ENCODE measurements at regions not wholly inside any gene's neighbourhood (a gene's known extent, or its start where the extent isn't known, plus 50 kb on each side); places are given as distances from the start of the nearest gene placed in this dataset.
"Not testable (repeated sequence)": the region's sequence is repeated elsewhere in the genome, so short reads cannot be mapped to it uniquely, and the experiment has no call there.

DNA sequence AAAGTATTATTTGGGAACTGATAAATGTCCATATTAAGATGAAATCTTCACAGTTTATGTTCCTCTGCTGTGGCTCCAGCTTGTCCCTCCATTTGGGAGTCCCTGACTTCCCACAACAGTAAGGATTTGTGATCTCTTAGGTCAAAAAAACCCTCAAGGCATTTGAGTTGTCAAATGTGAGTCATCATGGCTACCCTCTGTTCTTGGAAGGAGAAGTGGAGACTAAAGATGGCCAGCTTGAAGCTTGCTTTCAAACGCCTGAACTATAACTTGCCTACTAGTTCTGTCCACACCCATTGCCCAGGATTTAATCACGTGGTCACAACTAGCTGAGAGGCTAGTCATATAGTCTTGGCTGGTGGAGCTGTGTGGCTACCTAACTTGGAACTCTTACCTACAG lies 107.8 kb downstream of the CCNG2 start:
- in situ Hi-C loops (cut with HindIII; ENCODE audit: low pct_unique_long_range_greater_than_20kb, low sequenced_read_pairs): no loop called here
- TF ChIP-seq JUND (IDR thresholded peaks at IDR 0.05; ENCODE audit: low read depth): no peak
- DNase-seq (ENCODE audit: low read depth in 1 of 2, low spot score in 1 of 2): no peak

DNA sequence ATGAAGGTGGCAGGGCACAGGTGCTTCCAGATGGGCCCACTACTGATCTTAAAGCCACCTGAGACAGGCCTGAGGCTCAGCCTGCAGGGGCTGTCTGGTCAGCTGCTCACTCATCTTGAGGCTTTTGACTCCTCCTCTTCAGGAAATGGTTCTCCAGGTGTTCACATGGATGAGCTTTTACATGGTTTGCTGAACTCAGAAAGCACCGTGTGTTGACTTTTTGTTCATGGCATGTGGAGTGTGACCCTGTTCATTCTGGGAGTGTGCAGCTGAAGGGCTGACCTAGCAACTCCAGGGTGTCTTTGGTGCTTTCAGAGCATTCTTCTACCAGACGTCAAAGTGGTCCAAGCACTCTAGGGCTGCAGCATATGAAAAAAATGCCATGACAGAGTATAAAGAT lies 111.1 kb downstream of the CCNG2 start:
- no peak for TF ChIP-seq JUND (IDR thresholded peaks at IDR 0.05; ENCODE audit: low read depth)
- no peak for DNase-seq (ENCODE audit: low read depth in 1 of 2, low spot score in 1 of 2)
- in situ Hi-C loops (cut with HindIII; ENCODE audit: low pct_unique_long_range_greater_than_20kb, low sequenced_read_pairs): no loop called here

DNA sequence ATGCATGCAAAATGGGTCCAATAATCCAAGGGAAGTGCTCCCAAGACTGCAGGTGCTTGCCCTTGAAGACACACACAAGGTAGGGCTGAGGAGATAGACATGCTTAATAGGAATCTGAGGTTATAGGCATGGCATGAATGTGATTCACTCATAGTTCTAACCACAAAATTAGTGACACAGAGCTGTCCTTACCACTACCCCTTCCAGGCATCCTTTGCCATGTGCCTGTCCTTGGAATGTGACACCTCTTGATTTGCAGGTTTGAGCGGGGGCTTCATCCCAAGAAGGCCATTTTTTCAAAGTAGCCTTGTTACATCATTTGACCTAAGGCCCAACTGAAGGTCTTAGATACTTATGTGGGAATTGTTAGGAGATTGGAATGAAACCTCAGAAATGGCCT lies 112.5 kb downstream of the CCNG2 start:
- peak in 1 of 2 experiments; percentile 24 for DNase-seq (ENCODE audit: low read depth in 1 of 2, low spot score in 1 of 2)
- in situ Hi-C loops (cut with HindIII; ENCODE audit: low pct_unique_long_range_greater_than_20kb, low sequenced_read_pairs): no loop called here
- no peak for TF ChIP-seq JUND (IDR thresholded peaks at IDR 0.05; ENCODE audit: low read depth)

DNA sequence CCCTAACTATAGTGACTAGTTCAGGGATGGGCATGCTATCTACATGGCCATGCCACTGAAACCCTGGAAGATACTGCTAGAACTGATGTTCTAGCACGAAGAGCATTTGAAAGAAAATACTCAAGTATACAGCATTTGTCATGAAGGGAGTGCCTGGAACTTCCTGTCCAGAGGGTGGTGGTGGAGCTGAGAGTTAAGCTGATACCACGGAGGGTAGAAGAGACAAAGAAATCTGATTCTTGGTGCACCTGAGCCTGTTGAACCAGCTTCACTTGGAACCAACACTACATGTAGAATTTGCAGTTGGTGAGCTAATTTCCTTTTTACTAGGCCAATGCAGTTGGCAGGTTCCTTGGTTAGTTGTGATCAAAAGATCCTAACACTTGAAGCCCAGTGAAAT lies 116.4 kb downstream of the CCNG2 start:
- DNase-seq (ENCODE audit: low read depth in 1 of 2, low spot score in 1 of 2): no peak
- TF ChIP-seq JUND (IDR thresholded peaks at IDR 0.05; ENCODE audit: low read depth): no peak
- in situ Hi-C loops (cut with HindIII; ENCODE audit: low pct_unique_long_range_greater_than_20kb, low sequenced_read_pairs): no loop called here

DNA sequence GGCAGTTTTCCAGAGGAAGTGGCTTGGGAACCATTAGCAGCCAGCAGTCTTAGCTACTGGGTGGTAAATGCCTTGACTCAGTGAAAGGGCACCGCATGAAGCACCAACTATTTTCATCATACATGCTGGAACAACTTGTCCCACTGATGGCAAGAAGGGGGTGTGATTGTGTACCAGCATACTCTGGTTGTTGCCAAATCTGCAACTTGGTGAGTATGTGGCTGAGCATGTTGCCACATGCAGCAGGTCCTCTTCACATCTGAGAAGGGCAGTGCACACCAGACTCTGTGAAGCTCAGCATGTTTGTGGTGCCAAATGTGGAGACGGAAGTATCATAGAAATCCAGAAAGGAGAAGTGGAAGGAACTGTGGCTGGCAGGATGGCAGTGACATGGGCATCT lies 122.1 kb downstream of the CCNG2 start:
- not testable (repeated sequence) for DNase-seq (ENCODE audit: low read depth in 1 of 2, low spot score in 1 of 2)

DNA sequence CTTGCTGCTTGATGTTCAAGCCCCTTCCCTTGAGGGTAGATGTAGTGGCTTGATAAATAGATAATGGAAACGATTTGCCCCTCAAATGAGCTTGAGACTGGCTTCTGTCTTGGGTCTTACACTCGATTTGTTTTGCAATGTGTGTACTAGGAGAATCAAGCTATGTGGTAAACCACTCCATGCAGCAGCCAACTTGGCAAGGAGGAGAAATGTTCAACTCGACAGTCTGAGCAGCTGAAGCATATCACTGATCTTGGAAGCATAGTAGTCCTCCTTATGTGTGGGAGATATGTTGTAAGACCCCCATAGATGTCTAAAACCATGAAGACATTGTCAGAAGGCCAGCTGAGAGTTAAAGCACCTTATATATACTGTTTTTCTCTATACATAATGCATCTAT lies 125.3 kb downstream of the CCNG2 start:
- no peak for TF ChIP-seq JUND (IDR thresholded peaks at IDR 0.05; ENCODE audit: low read depth)
- DNase-seq (ENCODE audit: low read depth in 1 of 2, low spot score in 1 of 2): no peak
- in situ Hi-C loops (cut with HindIII; ENCODE audit: low pct_unique_long_range_greater_than_20kb, low sequenced_read_pairs): no loop called here

More for the DNA sequence above, 122.1 kb downstream of the CCNG2 start:
- in situ Hi-C loops (cut with HindIII; ENCODE audit: low pct_unique_long_range_greater_than_20kb, low sequenced_read_pairs): not testable (repeated sequence)

DNA sequence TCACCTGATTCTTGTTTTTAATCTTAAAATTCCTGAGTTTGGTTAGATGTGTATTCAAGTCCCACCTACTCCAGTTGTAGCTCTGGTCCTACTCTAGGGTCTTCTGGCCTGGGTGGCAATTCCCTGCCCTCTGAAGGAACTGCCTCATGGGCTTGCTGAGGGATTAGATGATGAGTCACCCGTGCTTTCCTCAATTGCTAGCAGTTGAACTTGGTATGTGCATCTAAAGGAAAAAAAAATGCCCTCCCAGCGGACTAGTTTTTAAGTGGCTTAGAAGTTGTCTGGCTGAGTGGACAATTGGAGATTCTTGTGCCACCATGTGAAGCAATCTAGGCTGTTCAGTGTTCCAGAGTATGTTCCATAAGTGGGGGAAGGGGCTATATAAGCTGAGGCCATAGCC lies 127.0 kb downstream of the CCNG2 start:
- in situ Hi-C loops (cut with HindIII; ENCODE audit: low pct_unique_long_range_greater_than_20kb, low sequenced_read_pairs): no loop called here
- no peak for TF ChIP-seq JUND (IDR thresholded peaks at IDR 0.05; ENCODE audit: low read depth)
- no peak for DNase-seq (ENCODE audit: low read depth in 1 of 2, low spot score in 1 of 2)

DNA sequence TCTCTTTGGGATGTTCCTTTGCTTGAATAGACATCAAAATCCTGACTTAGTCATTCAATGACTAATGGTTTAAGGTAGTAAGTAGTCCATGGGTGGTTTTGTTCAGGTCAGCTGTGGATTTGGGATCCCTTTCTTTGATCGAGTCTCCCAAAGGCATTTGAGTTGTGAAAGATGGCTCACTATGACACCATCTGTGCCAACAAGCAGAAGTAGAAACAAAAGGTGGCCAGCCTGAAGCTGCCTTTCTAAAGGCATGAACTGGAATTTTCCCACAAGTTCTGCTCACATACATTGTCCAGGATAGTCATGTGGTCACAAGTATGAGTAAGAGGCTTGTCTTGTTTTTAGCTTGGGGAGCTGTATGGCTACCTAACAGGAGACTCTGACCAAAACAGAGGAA lies 129.9 kb downstream of the CCNG2 start:
- in situ Hi-C loops (cut with HindIII; ENCODE audit: low pct_unique_long_range_greater_than_20kb, low sequenced_read_pairs): no loop called here
- no peak for TF ChIP-seq JUND (IDR thresholded peaks at IDR 0.05; ENCODE audit: low read depth)
- DNase-seq (ENCODE audit: low read depth in 1 of 2, low spot score in 1 of 2): no peak

DNA sequence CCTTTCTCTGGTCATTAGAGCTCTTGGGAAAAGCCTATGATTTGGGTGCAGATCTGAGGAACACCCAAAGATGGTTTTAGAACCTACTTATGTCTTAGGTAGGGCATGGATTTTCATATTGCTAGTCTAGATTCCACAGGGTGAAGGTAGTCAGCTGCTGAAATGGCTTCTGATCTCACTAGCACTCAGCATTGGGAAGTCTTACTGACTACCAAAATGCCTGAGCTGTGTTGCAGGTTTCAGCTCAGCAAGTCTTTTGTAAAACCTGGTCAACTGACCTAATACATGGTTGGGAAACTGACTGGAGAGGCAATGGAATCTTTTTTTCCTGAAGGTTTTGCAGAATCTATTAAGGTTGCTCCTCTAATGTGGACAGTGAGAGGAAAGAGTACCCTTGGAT lies 136.4 kb downstream of the CCNG2 start:
- TF ChIP-seq JUND (IDR thresholded peaks at IDR 0.05; ENCODE audit: low read depth): no peak
- in situ Hi-C loops (cut with HindIII; ENCODE audit: low pct_unique_long_range_greater_than_20kb, low sequenced_read_pairs): no loop called here
- no peak for DNase-seq (ENCODE audit: low read depth in 1 of 2, low spot score in 1 of 2)

DNA sequence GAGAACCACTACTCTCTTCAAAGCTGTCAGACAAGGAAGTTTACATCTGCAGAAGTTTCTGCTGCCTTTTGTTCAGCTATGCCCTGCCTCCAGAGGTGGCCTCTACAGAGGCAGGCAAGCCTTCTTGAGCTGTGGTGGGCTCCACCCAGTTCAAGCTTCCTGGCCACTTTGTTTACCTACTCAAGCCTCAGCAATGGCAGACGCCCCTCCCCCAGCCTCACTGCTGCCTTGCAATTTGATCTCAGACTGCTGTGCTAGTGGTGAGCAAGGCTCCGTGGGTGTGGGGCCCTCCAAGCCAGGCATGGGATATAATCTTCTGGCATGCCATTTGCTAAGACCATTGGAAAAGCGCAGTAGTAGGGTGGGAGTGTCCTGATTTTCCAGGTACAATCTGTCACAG lies 144.0 kb downstream of the CCNG2 start:
- in situ Hi-C loops (cut with HindIII; ENCODE audit: low pct_unique_long_range_greater_than_20kb, low sequenced_read_pairs); DNase-seq (ENCODE audit: low read depth in 1 of 2, low spot score in 1 of 2): not testable (repeated sequence)

DNA sequence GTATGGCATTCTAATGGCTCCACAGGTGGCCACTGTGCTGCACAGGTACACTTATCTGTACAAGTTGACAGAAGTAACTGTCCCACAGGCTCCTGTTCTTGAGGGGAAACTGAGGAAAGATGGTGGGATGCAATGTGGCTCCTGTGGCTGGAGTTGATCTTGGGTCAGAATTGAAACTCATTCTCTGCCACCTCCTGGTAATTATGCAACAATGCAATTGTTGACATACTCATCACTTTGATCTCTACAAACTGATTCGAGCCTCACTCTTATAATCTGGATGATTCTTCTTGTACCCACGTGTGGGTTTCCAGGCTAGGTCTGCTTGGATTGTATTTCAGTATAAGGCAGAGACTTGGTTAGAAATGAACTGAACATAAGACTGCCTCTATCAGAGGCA lies 148.8 kb downstream of the CCNG2 start:
- DNase-seq (ENCODE audit: low read depth in 1 of 2, low spot score in 1 of 2): no peak
- in situ Hi-C loops (cut with HindIII; ENCODE audit: low pct_unique_long_range_greater_than_20kb, low sequenced_read_pairs): no loop called here
- TF ChIP-seq JUND (IDR thresholded peaks at IDR 0.05; ENCODE audit: low read depth): no peak

DNA sequence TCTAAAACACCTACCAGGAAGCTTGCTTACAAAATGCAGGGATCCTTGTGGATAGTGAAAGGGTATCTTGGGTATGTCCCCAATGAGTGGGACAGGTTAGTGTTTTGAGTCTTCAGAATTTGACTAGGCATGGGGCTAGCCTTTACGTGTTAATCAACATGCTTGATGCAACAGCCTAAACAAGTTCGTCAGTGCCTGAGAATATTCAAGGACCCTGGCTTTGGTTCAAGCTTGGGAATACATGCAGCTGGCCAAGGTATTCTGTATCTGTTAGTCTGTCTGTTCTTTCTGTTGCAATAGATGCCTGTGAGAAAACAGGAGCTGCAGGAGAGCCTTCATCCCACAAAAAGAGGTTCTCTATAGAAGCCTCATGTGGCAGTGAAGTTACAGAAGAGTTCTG lies 149.5 kb downstream of the CCNG2 start:
- no peak for DNase-seq (ENCODE audit: low read depth in 1 of 2, low spot score in 1 of 2)
- no peak for TF ChIP-seq JUND (IDR thresholded peaks at IDR 0.05; ENCODE audit: low read depth)
- in situ Hi-C loops (cut with HindIII; ENCODE audit: low pct_unique_long_range_greater_than_20kb, low sequenced_read_pairs): no loop called here

DNA sequence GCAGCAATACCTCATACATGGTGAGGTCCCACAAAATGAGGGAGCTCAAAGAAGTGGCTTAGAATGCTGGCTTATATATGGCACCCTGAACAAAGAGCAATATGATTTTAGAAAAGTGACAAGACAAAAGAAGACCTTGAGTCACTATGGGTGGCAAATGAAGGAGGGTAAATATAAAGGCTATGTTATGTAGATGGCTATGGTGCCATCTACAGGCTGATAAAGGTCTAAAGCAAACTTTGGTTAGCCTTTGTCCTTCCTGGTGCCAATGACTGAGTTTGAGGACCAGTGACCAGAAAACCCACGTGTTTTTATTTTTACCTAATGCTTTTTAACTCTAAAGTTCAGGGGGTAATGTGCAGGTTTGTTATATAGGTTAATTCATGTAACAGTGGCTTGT lies 151.8 kb downstream of the CCNG2 start:
- no peak for TF ChIP-seq JUND (IDR thresholded peaks at IDR 0.05; ENCODE audit: low read depth)
- DNase-seq (ENCODE audit: low read depth in 1 of 2, low spot score in 1 of 2): peak; percentile 42 to 62
- in situ Hi-C loops (cut with HindIII; ENCODE audit: low pct_unique_long_range_greater_than_20kb, low sequenced_read_pairs): no loop called here

DNA sequence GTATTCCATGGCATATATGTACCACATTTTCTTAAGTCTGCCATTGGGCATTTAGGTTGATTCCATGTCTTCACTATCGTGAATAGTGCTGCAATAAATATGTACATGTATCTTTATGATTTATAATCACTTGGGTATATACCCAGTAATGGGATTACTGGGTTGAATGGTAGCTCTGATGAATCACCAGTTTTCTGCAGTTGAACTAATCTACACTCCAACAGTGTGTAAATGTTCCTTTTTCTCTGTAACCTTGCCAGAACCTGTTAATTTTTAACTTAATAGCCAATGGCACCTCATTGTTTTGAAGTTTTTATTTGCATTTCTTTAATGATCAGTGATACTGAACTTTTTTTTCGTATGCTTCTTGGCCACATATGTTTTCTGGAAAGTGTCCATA lies 152.5 kb downstream of the CCNG2 start:
- no peak for TF ChIP-seq JUND (IDR thresholded peaks at IDR 0.05; ENCODE audit: low read depth)
- in situ Hi-C loops (cut with HindIII; ENCODE audit: low pct_unique_long_range_greater_than_20kb, low sequenced_read_pairs): no loop called here
- DNase-seq (ENCODE audit: low read depth in 1 of 2, low spot score in 1 of 2): no peak

DNA sequence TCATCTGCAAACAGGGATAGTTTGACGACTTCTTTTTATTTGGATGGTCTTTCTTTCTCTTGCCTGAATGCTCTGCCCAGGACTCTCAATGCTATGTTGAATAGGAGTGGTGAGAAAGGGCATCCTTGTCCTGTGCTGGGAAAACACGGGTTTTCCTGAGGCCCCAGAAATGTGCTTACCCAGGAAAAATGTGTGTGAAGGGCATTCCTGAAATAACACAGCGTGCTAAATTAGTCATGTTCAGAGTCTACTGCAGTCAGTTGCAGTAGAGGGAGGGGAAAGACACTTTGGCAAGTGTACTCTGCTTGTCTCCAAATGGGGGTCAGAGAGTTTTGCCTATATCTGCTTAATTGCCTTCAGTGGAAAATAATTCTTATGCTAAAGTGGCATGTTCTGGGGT lies 153.9 kb downstream of the CCNG2 start:
- in situ Hi-C loops (cut with HindIII; ENCODE audit: low pct_unique_long_range_greater_than_20kb, low sequenced_read_pairs): no loop called here
- no peak for TF ChIP-seq JUND (IDR thresholded peaks at IDR 0.05; ENCODE audit: low read depth)
- no peak for DNase-seq (ENCODE audit: low read depth in 1 of 2, low spot score in 1 of 2)

Data from T47D (cell line).